HEK293T (cell line): ENCODE measurements at regions not wholly inside any gene's neighbourhood (a gene's known extent, or its start where the extent isn't known, plus 50 kb on each side); places are given as distances from the start of the nearest gene placed in this dataset.

Experiments used
- CTCF ChIA-PET: fragments of 350-600 bp; formaldehyde crosslinking; extraction: SDS; loops from one replicate; lab custom pipeline; 2021; ENCODE audit warnings: antibody characterized with exemption, inconsistent platforms; lab: Yijun Ruan, JAX
- POLR2A ChIA-PET: fragments of 350-600 bp; formaldehyde crosslinking; extraction: SDS; loops from one replicate; lab custom pipeline; 2020; ENCODE audit warnings: antibody characterized with exemption, inconsistent platforms; lab: Yijun Ruan, JAX
- DNase-seq: peaks from one replicate; pipeline ENCODE4 v3.0.0; 2012; ENCODE audit warnings: mixed read lengths; ENCODE audit errors: extremely low spot score
- ARNT ChIP-seq: fragments of 450-650 bp; IDR thresholded peaks from 2 replicates; pipeline ENCODE4 v1.6.1; 2017; ENCODE audit warnings: mild to moderate bottlenecking
- BHLHE40 ChIP-seq: fragments of 450-650 bp; IDR thresholded peaks from 2 replicates; pipeline ENCODE4 v1.6.1; 2016; ENCODE audit warnings: mild to moderate bottlenecking, moderate library complexity, borderline replicate concordance
- CTBP1 ChIP-seq: fragments of 450-650 bp; IDR thresholded peaks from 2 replicates; pipeline ENCODE4 v1.6.1; 2016; ENCODE audit warnings: borderline replicate concordance
- ELF4 ChIP-seq: fragments of 450-650 bp; IDR thresholded peaks from 2 replicates; pipeline ENCODE4 v1.6.1; 2017; ENCODE audit warnings: antibody characterized with exemption
- FOXA1 ChIP-seq: fragments of 450-650 bp; IDR thresholded peaks from 2 replicates; pipeline ENCODE4 v1.6.1; 2016; ENCODE audit warnings: mild to moderate bottlenecking
- FOXK2 ChIP-seq: fragments of 450-650 bp; IDR thresholded peaks from 2 replicates; pipeline ENCODE4 v1.6.1; 2016; ENCODE audit warnings: mild to moderate bottlenecking
- FOXM1 ChIP-seq: fragments of 450-650 bp; IDR thresholded peaks from 2 replicates; pipeline ENCODE4 v1.6.1; 2017; ENCODE audit warnings: mild to moderate bottlenecking, borderline replicate concordance
- HDGF ChIP-seq: fragments of 450-650 bp; IDR thresholded peaks from 2 replicates; pipeline ENCODE4 v1.6.1; 2017; ENCODE audit warnings: antibody characterized with exemption, borderline replicate concordance
- L3MBTL2 ChIP-seq: fragments of 450-650 bp; conservative IDR thresholded peaks from 2 replicates; pipeline ENCODE4 v1.6.1; 2016; ENCODE audit warnings: mild to moderate bottlenecking
- LEF1 ChIP-seq: fragments of 450-650 bp; IDR thresholded peaks from 2 replicates; pipeline ENCODE4 v1.6.1; 2017; ENCODE audit warnings: mild to moderate bottlenecking, borderline replicate concordance
- NFRKB ChIP-seq: fragments of 450-650 bp; IDR thresholded peaks from 2 replicates; pipeline ENCODE4 v1.6.1; 2016; ENCODE audit warnings: mild to moderate bottlenecking, moderate library complexity
- PKNOX1 ChIP-seq: fragments of 450-650 bp; IDR thresholded peaks from 2 replicates; pipeline ENCODE4 v1.6.1; 2016
- SP1 ChIP-seq: fragments of 450-650 bp; IDR thresholded peaks from 2 replicates; pipeline ENCODE4 v1.6.1; 2017
- SUZ12 ChIP-seq: fragments of 450-650 bp; IDR thresholded peaks from 2 replicates; pipeline ENCODE4 v1.6.1; 2016; ENCODE audit warnings: mild to moderate bottlenecking
- TARDBP ChIP-seq: fragments of 450-650 bp; IDR thresholded peaks from 2 replicates; pipeline ENCODE4 v1.6.1; 2016
- ZNF384 ChIP-seq: fragments of 450-650 bp; IDR thresholded peaks from 2 replicates; pipeline ENCODE4 v1.6.1; 2016

GRCh38 chr3:99246010-99246654, 344.6 kb upstream of the DCBLD2 start:
- no peak for DNase-seq
- ChIA-PET POLR2A (no interaction called here), CTCF (no interaction called here)
- no peak for TF ChIP-seq LEF1
- TF ChIP-seq ZNF384 = no peak
- no peak for TF ChIP-seq NFRKB
- no peak for TF ChIP-seq HDGF
- no peak for TF ChIP-seq PKNOX1
- TF ChIP-seq L3MBTL2 = no peak
- TF ChIP-seq TARDBP = no peak
- no peak for TF ChIP-seq ARNT
- no peak for TF ChIP-seq SP1
- TF ChIP-seq CTBP1 = no peak
- TF ChIP-seq FOXA1 = no peak
- TF ChIP-seq SUZ12 = no peak
- no peak for TF ChIP-seq BHLHE40
- no peak for TF ChIP-seq FOXK2
- TF ChIP-seq FOXM1 = no peak
- no peak for TF ChIP-seq ELF4

GRCh38 chr3:99242271-99242670, 340.8 kb upstream of the DCBLD2 start:
- TF ChIP-seq FOXA1 (no peak), LEF1 (no peak), L3MBTL2 (no peak), FOXK2 (no peak), ARNT (no peak), ZNF384 (no peak), NFRKB (no peak), HDGF (no peak), ELF4 (no peak), SUZ12 (no peak), TARDBP (no peak), BHLHE40 (no peak), SP1 (no peak), PKNOX1 (no peak), CTBP1 (no peak), FOXM1 (no peak)
- ChIA-PET POLR2A (no interaction called here), CTCF (no interaction called here)
- DNase-seq = no peak

GRCh38 chr3:99240700-99241099, 339.2 kb upstream of the DCBLD2 start:
- TF ChIP-seq SP1 (no peak), SUZ12 (no peak), CTBP1 (no peak), TARDBP (no peak), L3MBTL2 (no peak), FOXK2 (no peak), FOXA1 (no peak), ARNT (no peak), NFRKB (no peak), ELF4 (no peak), PKNOX1 (no peak), FOXM1 (no peak), BHLHE40 (no peak), HDGF (no peak), ZNF384 (no peak), LEF1 (no peak)
- DNase-seq = no peak
- ChIA-PET POLR2A (no interaction called here), CTCF (no interaction called here)

- no peak for TF ChIP-seq SUZ12
- TF ChIP-seq LEF1 = no peak
- TF ChIP-seq L3MBTL2 = no peak
- no peak for TF ChIP-seq FOXA1
- no peak for TF ChIP-seq BHLHE40
- no peak for TF ChIP-seq ARNT
- no peak for TF ChIP-seq CTBP1
- TF ChIP-seq ELF4 = no peak
- POLR2A ChIA-PET = no interaction called here
- CTCF ChIA-PET = no interaction called here
- no peak for DNase-seq
Observed at GRCh38 chr3:99236576-99236975, 335.1 kb upstream of the DCBLD2 start.

- ChIA-PET POLR2A (no interaction called here), CTCF (no interaction called here)
- no peak for DNase-seq
- TF ChIP-seq TARDBP (no peak), CTBP1 (no peak), BHLHE40 (no peak), NFRKB (no peak), LEF1 (no peak), HDGF (no peak)
Observed at GRCh38 chr3:99232696-99233095, 331.2 kb upstream of the DCBLD2 start.

GRCh38 chr3:99218468-99218867, 317.0 kb upstream of the DCBLD2 start:
- no peak for DNase-seq
- TF ChIP-seq SUZ12 = no peak
- TF ChIP-seq LEF1 = no peak
- no peak for TF ChIP-seq ARNT
- TF ChIP-seq ZNF384 = no peak
- TF ChIP-seq L3MBTL2 = no peak
- no peak for TF ChIP-seq FOXA1
- no peak for TF ChIP-seq SP1
- TF ChIP-seq NFRKB = no peak
- TF ChIP-seq HDGF = no peak
- no peak for TF ChIP-seq CTBP1
- no peak for TF ChIP-seq ELF4
- TF ChIP-seq FOXM1 = no peak
- ChIA-PET POLR2A (no interaction called here), CTCF (no interaction called here)
